Kidney (tissue), 13 donors: ENCODE measurements at regions not wholly inside any gene's neighbourhood (a gene's known extent, or its start where the extent isn't known, plus 50 kb on each side); places are given as distances from the start of the nearest gene placed in this dataset.
A peak's percentile ranks its signal among the peaks of the same experiment; 100 is the strongest.

Experiments
- DNase-seq, 5 donors: peaks; one replicate each; pipeline ENCODE4 v3.0.0-alpha.2; 2013 to 2020
- FAIRE-seq: peaks from 2 replicates; lab custom pipeline; 2012; peaks lifted over from hg19 to GRCh38; lab: Jason Lieb, UNC
- H3K27ac ChIP-seq, 2 donors: one replicate each; pipeline ENCODE4 v1.7.0; 2013; ENCODE audit warnings: low read depth in 2 of 2, low read length in 2 of 2, inconsistent platforms in 1 of 2
- H3K27me3 ChIP-seq: one replicate; pipeline ENCODE4 v1.7.1; 2013; ENCODE audit warnings: low read length, inconsistent platforms; ENCODE audit not compliant: control insufficient read depth, insufficient read depth
- H3K36me3 ChIP-seq, 3 donors: one replicate each; pipeline versions ENCODE4 v1.7.0 to v1.7.1; 2013; ENCODE audit warnings: low read length in 3 of 3, control low read depth in 1 of 3, inconsistent platforms in 1 of 3; ENCODE audit not compliant: insufficient read depth in 3 of 3, control insufficient read depth in 2 of 3
- H3K4me1 ChIP-seq, 3 donors: one replicate each; pipeline versions ENCODE4 v1.7.0 to v1.7.1; 2013; ENCODE audit warnings: low read length in 3 of 3, inconsistent platforms in 1 of 3, low read depth in 1 of 3; ENCODE audit not compliant: control insufficient read depth in 2 of 3, insufficient read depth in 2 of 3
- H3K4me3 ChIP-seq, 3 donors: one replicate each; pipeline versions ENCODE4 v1.7.0 to v1.8.1; 2013; ENCODE audit warnings: low read length in 3 of 3, control low read depth in 1 of 3, inconsistent platforms in 1 of 3
- H3K9ac ChIP-seq, 3 donors: one replicate each; pipeline versions ENCODE4 v1.7.0 to v1.7.1; 2013; ENCODE audit warnings: low read length in 3 of 3, control low read depth in 1 of 3, inconsistent platforms in 1 of 3
- H3K9me3 ChIP-seq, 3 donors: one replicate each; pipeline versions ENCODE4 v1.7.0 to v1.7.1; 2013; ENCODE audit warnings: low read length in 3 of 3, control low read depth in 1 of 3, inconsistent platforms in 1 of 3; ENCODE audit not compliant: control insufficient read depth in 2 of 3, insufficient read depth in 1 of 3
- CTCF ChIP-seq: IDR thresholded peaks from 3 replicates; pipeline ENCODE4 v1.5.1; 2012; ENCODE audit warnings: mild to moderate bottlenecking, moderate library complexity, borderline replicate concordance; ENCODE audit not compliant: insufficient read depth; ENCODE audit errors: extremely low read depth
- intact Hi-C: fragments of 100-400 bp; cut with DNase I; formaldehyde crosslinking; loops from one replicate; pipeline ENCODE4 v1.11.1; 2022
- donor health status: control.
- donor health status: control.
- donor health status: control.
- donor health status: control.
- donor health status: control.
- donor health status: DM: yes; HTN: yes; CAD: no.
- donor health status: Normal renal cell carcinoma (clear cell type).

GRCh38 chr6:139531148-139532115 lies 157.0 kb upstream of the CITED2 start:
- Histone ChIP-seq H3K36me3 (no peaks in the 10 kb centered on the region), H3K9ac (peak overlapping the region in 1 of 3 donors; percentile 13), H3K4me3 (peak overlapping the region in 2 of 3 donors; percentile 29 to 36), H3K4me1 (peaks cover 11 to 37% (median 20%) of the 10 kb centered on the region in 3 donors), H3K27me3 (no peaks in the 10 kb centered on the region), H3K9me3 (no peaks in the 10 kb centered on the region), H3K27ac (peak overlapping the region; percentile 63 to 66)
- FAIRE-seq, result peak; percentile 8
- DNase-seq, result peak in 1 of 5 donors; percentile 41
- intact Hi-C loops, result no loop called here
- no peak for TF ChIP-seq CTCF

- FAIRE-seq (no peak), DNase-seq (peak in 3 of 5 donors; percentile 18 to 52 (median 34))
Measured at GRCh38 chr6:139530561-139530960, 156.1 kb upstream of the CITED2 start.

GRCh38 chr6:139529420-139529819 lies 155.0 kb upstream of the CITED2 start:
- Histone ChIP-seq H3K9ac (no peak overlapping the region), H3K27ac (no peak overlapping the region), H3K4me3 (no peak overlapping the region), H3K9me3 (no peaks in the 10 kb centered on the region), H3K36me3 (no peaks in the 10 kb centered on the region), H3K27me3 (no peaks in the 10 kb centered on the region), H3K4me1 (peaks cover 6 to 27% (median 10%) of the 10 kb centered on the region in 3 donors)
- DNase-seq (no peak), FAIRE-seq (no peak)
- TF ChIP-seq CTCF, result no peak
- intact Hi-C loops, result no loop called here

More at GRCh38 chr6:139530561-139530960, 156.1 kb upstream of the CITED2 start:
- no peak for TF ChIP-seq CTCF
- H3K4me1 ChIP-seq, result peaks cover 11 to 33% (median 15%) of the 10 kb centered on the region in 3 donors
- no peaks in the 10 kb centered on the region for H3K27me3 ChIP-seq
- no peaks in the 10 kb centered on the region for H3K36me3 ChIP-seq
- H3K9me3 ChIP-seq, result no peaks in the 10 kb centered on the region
- intact Hi-C loops, result no loop called here
- peak overlapping the region in 2 of 3 donors; percentile 29 to 36 for H3K4me3 ChIP-seq
- H3K27ac ChIP-seq, result peak overlapping the region; percentile 45 to 63
- peak overlapping the region in 1 of 3 donors; percentile 28 for H3K9ac ChIP-seq
